IMR-90 (cell line): ENCODE measurements at regions not wholly inside any gene's neighbourhood (a gene's known extent, or its start where the extent isn't known, plus 50 kb on each side); places are given as distances from the start of the nearest gene placed in this dataset.

Source experiments
- NFE2L2 ChIP-seq: fragments of 150-350 bp; IDR thresholded peaks from 2 replicates; pipeline ENCODE4 v1.6.1; 2016; ENCODE audit warnings: low read depth, mild to moderate bottlenecking, low read length
- POLR2A ChIP-seq: IDR thresholded peaks from 2 replicates; pipeline ENCODE4 v1.6.1; 2012; ENCODE audit warnings: mild to moderate bottlenecking, low read depth, low read length
- RAD21 ChIP-seq: IDR thresholded peaks from 2 replicates; pipeline ENCODE4 v1.6.1; 2012; ENCODE audit warnings: low read length, improper control_type of control experiment
- RCOR1 ChIP-seq: IDR thresholded peaks from 2 replicates; pipeline ENCODE4 v1.6.1; 2012; ENCODE audit warnings: mild to moderate bottlenecking, low read length, improper control_type of control experiment; ENCODE audit not compliant: insufficient replicate concordance
- SMC3 ChIP-seq: fragments of 150-350 bp; IDR thresholded peaks from 2 replicates; pipeline ENCODE4 v1.6.1; 2016; ENCODE audit warnings: low read depth, mild to moderate bottlenecking, antibody characterized with exemption, low read length, moderate library complexity
- TF ChIP-seq, protein P1 (sequence below): conservative IDR thresholded peaks from 2 replicates; pipeline ENCODE4 v1.5.1; 2012; ENCODE audit warnings: mild to moderate bottlenecking, low read depth, low read length, improper control_type of control experiment

DNA sequence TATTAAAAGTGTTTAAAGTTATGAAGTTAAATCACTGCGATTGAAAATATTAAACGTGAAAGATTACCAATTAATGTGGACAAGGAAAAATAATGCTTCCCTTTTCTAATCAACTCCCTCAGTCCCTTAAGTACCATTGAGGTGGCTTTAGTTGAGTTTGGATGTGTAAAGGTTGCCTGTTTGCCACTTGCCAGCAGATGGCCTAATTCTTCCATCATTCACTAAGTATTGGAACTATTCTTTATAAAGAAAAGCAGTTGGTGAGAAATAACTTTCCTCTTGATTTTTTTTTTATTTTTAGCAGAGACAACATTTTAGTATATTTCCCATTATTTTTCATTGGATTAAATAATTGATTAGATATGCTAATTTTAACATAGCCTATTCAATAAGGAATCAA is 295.9 kb upstream of the TACR3 start:
- TF ChIP-seq, protein P1, sequence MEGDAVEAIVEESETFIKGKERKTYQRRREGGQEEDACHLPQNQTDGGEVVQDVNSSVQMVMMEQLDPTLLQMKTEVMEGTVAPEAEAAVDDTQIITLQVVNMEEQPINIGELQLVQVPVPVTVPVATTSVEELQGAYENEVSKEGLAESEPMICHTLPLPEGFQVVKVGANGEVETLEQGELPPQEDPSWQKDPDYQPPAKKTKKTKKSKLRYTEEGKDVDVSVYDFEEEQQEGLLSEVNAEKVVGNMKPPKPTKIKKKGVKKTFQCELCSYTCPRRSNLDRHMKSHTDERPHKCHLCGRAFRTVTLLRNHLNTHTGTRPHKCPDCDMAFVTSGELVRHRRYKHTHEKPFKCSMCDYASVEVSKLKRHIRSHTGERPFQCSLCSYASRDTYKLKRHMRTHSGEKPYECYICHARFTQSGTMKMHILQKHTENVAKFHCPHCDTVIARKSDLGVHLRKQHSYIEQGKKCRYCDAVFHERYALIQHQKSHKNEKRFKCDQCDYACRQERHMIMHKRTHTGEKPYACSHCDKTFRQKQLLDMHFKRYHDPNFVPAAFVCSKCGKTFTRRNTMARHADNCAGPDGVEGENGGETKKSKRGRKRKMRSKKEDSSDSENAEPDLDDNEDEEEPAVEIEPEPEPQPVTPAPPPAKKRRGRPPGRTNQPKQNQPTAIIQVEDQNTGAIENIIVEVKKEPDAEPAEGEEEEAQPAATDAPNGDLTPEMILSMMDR, result no peak
- no peak for TF ChIP-seq POLR2A
- no peak for TF ChIP-seq RAD21
- no peak for TF ChIP-seq NFE2L2
- no peak for TF ChIP-seq RCOR1
- no peak for TF ChIP-seq SMC3
